Germinal center (tissue), 1 donor: ENCODE measurements at regions not wholly inside any gene's neighbourhood (a gene's known extent, or its start where the extent isn't known, plus 50 kb on each side); places are given as distances from the start of the nearest gene placed in this dataset.
"Not testable (repeated sequence)": the region's sequence is repeated elsewhere in the genome, so short reads cannot be mapped to it uniquely, and the experiment has no call there.

Source experiments
- DNase-seq: peaks from one replicate; pipeline ENCODE4 v3.0.0; 2012; ENCODE audit warnings: mixed read lengths, low spot score

- no peak for DNase-seq
Observed at GRCh38 chr4:12579172-12579571, 905.0 kb downstream of the RAB28 start.

- no peak for DNase-seq
Observed at GRCh38 chr4:12576409-12576808, 907.7 kb downstream of the RAB28 start.

- DNase-seq = no peak
Observed at GRCh38 chr4:12573716-12574115, 910.4 kb downstream of the RAB28 start.

- DNase-seq = no peak
Observed at GRCh38 chr4:12562476-12563140, 921.5 kb downstream of the RAB28 start.

GRCh38 chr4:12562021-12562420, 922.1 kb downstream of the RAB28 start:
- no peak for DNase-seq

GRCh38 chr4:12555011-12555410, 929.1 kb downstream of the RAB28 start:
- DNase-seq = no peak

GRCh38 chr4:12548678-12549077, 935.5 kb downstream of the RAB28 start:
- no peak for DNase-seq

GRCh38 chr4:12545812-12546211, 938.3 kb downstream of the RAB28 start:
- DNase-seq = no peak

GRCh38 chr4:12538162-12538561, 946.0 kb downstream of the RAB28 start:
- no peak for DNase-seq

GRCh38 chr4:12534684-12535083, 949.5 kb downstream of the RAB28 start:
- no peak for DNase-seq

- no peak for DNase-seq
Observed at GRCh38 chr4:12519426-12519825, 964.7 kb downstream of the RAB28 start.

GRCh38 chr4:12507868-12508481, 976.2 kb downstream of the RAB28 start:
- no peak for DNase-seq

GRCh38 chr4:12500409-12500808, 983.7 kb downstream of the RAB28 start:
- DNase-seq = no peak

GRCh38 chr4:12499693-12500092, 984.4 kb downstream of the RAB28 start:
- DNase-seq = no peak

- no peak for DNase-seq
Observed at GRCh38 chr4:12495211-12495610, 988.9 kb downstream of the RAB28 start.

GRCh38 chr4:12492730-12493393, 991.3 kb downstream of the RAB28 start:
- no peak for DNase-seq

GRCh38 chr4:12488672-12489071, 995.5 kb downstream of the RAB28 start:
- DNase-seq = no peak

- no peak for DNase-seq
Observed at GRCh38 chr4:12487000-12487399, 997.1 kb downstream of the RAB28 start.

GRCh38 chr4:12472087-12472486, 1012.1 kb downstream of the RAB28 start:
- no peak for DNase-seq

GRCh38 chr4:12471193-12471592, 1012.9 kb downstream of the RAB28 start:
- DNase-seq = no peak

- not testable (repeated sequence) for DNase-seq
Observed at GRCh38 chr4:12461576-12461975, 1022.6 kb downstream of the RAB28 start.

- DNase-seq = no peak
Observed at GRCh38 chr4:12459126-12459525, 1025.0 kb downstream of the RAB28 start.

GRCh38 chr4:12458621-12459020, 1025.5 kb downstream of the RAB28 start:
- no peak for DNase-seq
